H1 (cell line): ENCODE measurements at regions not wholly inside any gene's neighbourhood (a gene's known extent, or its start where the extent isn't known, plus 50 kb on each side); places are given as distances from the start of the nearest gene placed in this dataset.

Experiments used
- CREB1 ChIP-seq: IDR thresholded peaks from 2 replicates; pipeline ENCODE4 v1.6.1; 2012; ENCODE audit warnings: inconsistent platforms
- RXRA ChIP-seq: IDR thresholded peaks from 2 replicates; pipeline ENCODE4 v1.6.1; 2011; ENCODE audit warnings: low read depth, mild to moderate bottlenecking, low read length, moderate library complexity; ENCODE audit not compliant: insufficient read depth
- TCF12 ChIP-seq: IDR thresholded peaks from 2 replicates; pipeline ENCODE4 v1.6.1; 2011; ENCODE audit warnings: low read depth, mild to moderate bottlenecking, low read length
- USF2 ChIP-seq: IDR thresholded peaks from 2 replicates; pipeline ENCODE4 v1.6.1; 2011; ENCODE audit warnings: low read length, improper control_type of control experiment
- ZNF274 ChIP-seq: IDR thresholded peaks from 2 replicates; pipeline ENCODE4 v1.7.0; 2012; ENCODE audit warnings: low read length, borderline replicate concordance; ENCODE audit errors: extremely low read depth

DNA sequence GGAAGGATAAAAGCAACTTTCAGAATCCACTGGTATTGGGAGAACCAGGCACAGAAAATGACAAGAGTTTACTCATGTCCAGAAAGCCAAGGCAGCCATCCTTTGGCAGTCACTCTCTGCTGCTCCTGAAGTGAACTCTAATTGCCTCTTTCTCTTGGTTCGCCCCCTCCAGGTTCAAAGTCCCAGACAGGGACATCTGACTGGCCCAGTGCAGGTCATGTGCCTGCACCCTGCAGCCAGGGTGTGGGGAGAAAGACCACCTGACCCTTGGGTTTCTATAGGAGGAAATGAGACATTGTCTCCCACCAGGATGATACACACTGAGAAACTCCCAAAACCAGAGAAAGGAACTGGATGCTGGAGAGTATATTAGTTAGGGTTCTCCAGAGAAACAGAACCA is 103.9 kb upstream of the SYT6 start (continued):
- TF ChIP-seq USF2 = no peak
- no peak for TF ChIP-seq RXRA
- TF ChIP-seq ZNF274 = no peak
- no peak for TF ChIP-seq CREB1
- no peak for TF ChIP-seq TCF12
